ENCODE measurements at regions not wholly inside any gene's neighbourhood (a gene's known extent, or its start where the extent isn't known, plus 50 kb on each side); places are given as distances from the start of the nearest gene placed in this dataset.
"Not testable (repeated sequence)": the region's sequence is repeated elsewhere in the genome, so short reads cannot be mapped to it uniquely, and the experiment has no call there.

DNA sequence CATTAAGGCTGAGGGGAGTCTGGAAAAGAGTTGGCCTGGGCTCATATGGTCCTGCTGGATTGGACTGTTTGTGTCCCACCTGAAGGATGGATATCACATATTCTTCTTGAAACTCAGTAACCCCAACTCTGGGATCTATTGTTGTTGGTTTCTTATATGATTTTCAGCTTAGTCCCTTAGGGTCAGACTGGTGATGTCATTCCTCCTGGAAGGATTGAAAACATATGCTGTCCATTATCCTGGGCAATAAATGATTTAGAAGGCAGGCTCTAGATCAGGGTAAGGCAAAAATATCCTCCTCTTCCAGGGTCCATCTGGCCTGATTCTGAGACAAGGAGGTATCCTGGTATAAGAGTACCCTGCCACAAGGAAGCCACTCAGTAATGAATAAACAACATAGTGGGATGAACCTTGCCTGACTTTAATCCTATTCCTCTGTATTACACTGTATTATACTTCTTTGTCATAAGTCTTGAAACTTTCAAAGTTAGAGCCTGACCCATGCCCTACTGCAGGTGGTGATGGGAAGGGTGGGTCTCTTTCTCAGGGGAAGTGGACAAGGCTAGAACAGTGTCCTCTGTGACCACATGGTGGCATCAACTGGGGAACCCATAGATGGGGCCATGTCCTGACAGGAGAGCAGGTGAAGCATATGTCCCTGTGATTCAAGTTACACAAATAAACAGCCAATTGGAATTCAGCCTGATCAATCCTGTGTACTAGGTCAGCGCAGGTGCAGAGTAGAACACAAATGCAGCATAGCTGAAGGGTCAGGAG is 454.4 kb upstream of the TRPC7 start:
- no peak overlapping the region for H3K9ac ChIP-seq (ENCODE audit: insufficient read length)
- H3K36me3 ChIP-seq (ENCODE audit: insufficient read depth, low read length): no peaks in the 10 kb centered on the region
- TF ChIP-seq FOXP2 (optimal IDR thresholded peaks at IDR 0.05; ENCODE audit: control extremely low read depth, extremely low read length, insufficient read depth): no peak
- TF ChIP-seq EZH2 (IDR thresholded peaks at IDR 0.05): no peak
- TF ChIP-seq POLR2AphosphoS5 (IDR thresholded peaks at IDR 0.05; ENCODE audit: borderline replicate concordance, low read depth, low read length): no peak
- no peak overlapping the region for H3K4me3 ChIP-seq
- no peaks in the 10 kb centered on the region for H3K9me3 ChIP-seq (ENCODE audit: low read depth, low read length)
- no peak for DNase-seq (ENCODE audit: low read depth, low spot score)
- no peak overlapping the region for H3K27ac ChIP-seq

DNA sequence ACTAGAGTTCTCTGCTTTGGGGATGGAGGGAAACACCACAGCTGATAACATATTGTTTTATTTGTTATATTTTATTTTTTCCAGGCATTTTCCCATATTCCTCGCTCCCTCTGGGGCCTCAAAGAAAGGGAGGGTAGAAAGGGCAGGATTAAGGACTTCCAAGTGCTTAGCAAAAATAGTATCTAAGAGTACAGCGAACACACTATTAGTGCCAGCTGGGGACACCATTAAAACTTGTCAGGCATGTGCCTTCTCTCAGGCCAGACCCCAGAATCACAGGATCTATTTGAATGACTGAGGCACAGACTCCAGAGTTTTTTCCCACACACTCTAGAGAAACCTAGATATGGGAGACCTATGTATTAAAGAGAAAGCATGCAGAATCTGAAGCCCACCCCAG is 451.0 kb upstream of the TRPC7 start:
- TF ChIP-seq POLR2AphosphoS5 (IDR thresholded peaks at IDR 0.05; ENCODE audit: borderline replicate concordance, low read depth, low read length) (no peak), FOXP2 (optimal IDR thresholded peaks at IDR 0.05; ENCODE audit: control extremely low read depth, extremely low read length, insufficient read depth) (no peak), EZH2 (IDR thresholded peaks at IDR 0.05) (no peak)
- H3K36me3 ChIP-seq (ENCODE audit: insufficient read depth, low read length): no peaks in the 10 kb centered on the region
- DNase-seq (ENCODE audit: low read depth, low spot score): no peak
- no peak overlapping the region for H3K4me3 ChIP-seq
- no peak overlapping the region for H3K27ac ChIP-seq
- no peak overlapping the region for H3K9ac ChIP-seq (ENCODE audit: insufficient read length)
- H3K9me3 ChIP-seq (ENCODE audit: low read depth, low read length): no peaks in the 10 kb centered on the region

DNA sequence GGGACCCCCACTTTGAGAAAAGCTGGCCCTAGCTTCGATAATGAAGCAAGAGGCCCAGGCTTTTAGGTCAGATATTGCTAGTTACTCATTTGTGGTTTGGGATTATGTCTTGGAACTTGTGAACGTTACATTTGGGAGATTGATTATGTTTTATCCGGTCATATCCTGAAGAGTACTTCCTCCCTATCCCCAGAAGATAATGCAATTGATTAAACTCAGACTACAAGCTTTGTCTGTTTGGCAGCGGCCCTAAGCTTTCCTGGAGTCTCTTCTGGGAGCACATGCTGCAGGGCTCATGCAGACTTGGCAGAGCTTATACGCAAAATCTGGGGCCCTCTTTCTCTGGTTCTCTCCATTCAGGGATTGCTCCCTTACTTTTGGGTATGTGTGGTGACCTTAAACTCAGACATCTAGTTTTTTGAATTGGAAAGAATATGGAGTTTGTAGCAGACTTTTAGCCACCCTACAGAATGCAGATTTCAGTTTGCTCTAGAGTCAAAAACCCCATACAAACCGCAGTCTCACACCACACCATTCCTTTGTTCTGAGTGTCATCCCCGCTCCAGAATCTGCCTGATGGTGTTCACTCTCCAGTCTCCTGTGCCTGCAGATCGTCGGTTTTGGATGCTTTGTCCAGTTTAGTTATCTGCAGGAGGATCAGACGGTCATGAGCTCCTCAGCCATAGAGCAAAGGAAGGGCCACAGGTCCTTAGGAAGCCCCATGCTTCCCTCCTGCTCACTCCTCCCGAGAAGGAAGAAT is 449.5 kb upstream of the TRPC7 start:
- Histone ChIP-seq H3K36me3 (ENCODE audit: insufficient read depth, low read length) (no peaks in the 10 kb centered on the region), H3K9me3 (ENCODE audit: low read depth, low read length) (no peaks in the 10 kb centered on the region), H3K4me3 (no peak overlapping the region), H3K27ac (no peak overlapping the region), H3K9ac (ENCODE audit: insufficient read length) (no peak overlapping the region)
- TF ChIP-seq EZH2 (IDR thresholded peaks at IDR 0.05): no peak
- TF ChIP-seq FOXP2 (optimal IDR thresholded peaks at IDR 0.05; ENCODE audit: control extremely low read depth, extremely low read length, insufficient read depth): no peak
- no peak for DNase-seq (ENCODE audit: low read depth, low spot score)

DNA sequence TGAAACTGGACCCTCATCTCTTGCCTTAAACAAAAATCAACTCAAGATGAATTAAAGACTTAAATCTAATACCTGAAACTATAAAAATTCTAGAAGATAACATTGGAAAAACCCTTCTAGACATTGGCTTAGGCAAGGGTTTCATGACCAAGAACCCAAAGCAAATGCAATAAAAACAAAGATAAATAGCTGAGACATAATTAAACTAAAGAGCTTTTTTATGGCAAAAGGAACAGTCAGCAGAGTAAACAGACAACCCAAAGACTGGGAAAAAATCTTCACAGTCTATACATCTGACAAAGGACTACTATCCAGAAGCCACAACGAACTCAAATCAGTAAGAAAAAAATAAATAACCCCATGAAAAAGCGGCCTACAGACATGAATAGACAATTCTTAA is 446.9 kb upstream of the TRPC7 start:
- not testable (repeated sequence) for H3K9ac ChIP-seq (ENCODE audit: insufficient read length); H3K36me3 ChIP-seq (ENCODE audit: insufficient read depth, low read length); H3K27ac ChIP-seq; H3K4me3 ChIP-seq; H3K9me3 ChIP-seq (ENCODE audit: low read depth, low read length); DNase-seq (ENCODE audit: low read depth, low spot score)

DNA sequence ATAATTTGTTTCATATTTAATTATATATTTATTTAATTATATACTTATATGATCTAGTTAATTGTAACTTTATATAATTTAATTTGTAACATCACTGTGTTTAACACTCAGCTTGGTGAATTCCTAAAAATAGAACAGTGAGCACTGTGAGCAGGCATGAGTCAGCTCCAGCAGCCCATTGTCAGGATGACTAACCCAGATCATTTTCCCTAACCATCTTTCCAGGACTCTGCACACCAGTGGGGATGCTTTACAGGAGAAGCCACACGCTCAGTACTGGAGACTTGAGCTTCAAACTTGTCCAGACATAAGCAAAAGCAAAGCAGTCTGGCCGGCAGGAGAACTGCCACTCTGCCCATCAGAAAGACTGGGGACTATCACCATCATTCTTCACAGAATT is 446.2 kb upstream of the TRPC7 start:
- no peak overlapping the region for H3K9ac ChIP-seq (ENCODE audit: insufficient read length)
- H3K36me3 ChIP-seq (ENCODE audit: insufficient read depth, low read length): no peaks in the 10 kb centered on the region
- TF ChIP-seq FOXP2 (optimal IDR thresholded peaks at IDR 0.05; ENCODE audit: control extremely low read depth, extremely low read length, insufficient read depth) (no peak), POLR2AphosphoS5 (IDR thresholded peaks at IDR 0.05; ENCODE audit: borderline replicate concordance, low read depth, low read length) (no peak), EZH2 (IDR thresholded peaks at IDR 0.05) (no peak)
- H3K4me3 ChIP-seq: no peak overlapping the region
- no peak for DNase-seq (ENCODE audit: low read depth, low spot score)
- no peak overlapping the region for H3K27ac ChIP-seq
- H3K9me3 ChIP-seq (ENCODE audit: low read depth, low read length): no peaks in the 10 kb centered on the region

DNA sequence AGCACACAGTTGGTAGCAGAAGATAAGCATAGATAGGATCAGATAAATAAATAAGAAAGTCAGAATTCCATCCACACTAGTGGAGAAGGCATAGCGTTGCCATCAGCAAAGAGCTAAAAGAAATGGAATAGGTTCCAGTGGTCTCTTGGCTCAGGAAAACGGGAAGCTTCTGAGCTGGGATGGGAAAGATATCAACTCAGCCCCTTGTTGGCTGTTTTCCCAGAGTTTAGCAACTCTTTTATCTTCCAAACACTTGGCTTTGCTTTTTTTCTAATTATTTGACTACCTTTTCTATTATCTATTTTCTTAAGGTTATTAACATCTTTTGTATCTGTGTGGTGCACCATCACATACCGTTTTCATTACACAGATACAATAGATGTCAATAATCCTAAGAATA is 445.7 kb upstream of the TRPC7 start:
- no peak overlapping the region for H3K4me3 ChIP-seq
- no peaks in the 10 kb centered on the region for H3K9me3 ChIP-seq (ENCODE audit: low read depth, low read length)
- H3K9ac ChIP-seq (ENCODE audit: insufficient read length): no peak overlapping the region
- no peak for DNase-seq (ENCODE audit: low read depth, low spot score)
- H3K36me3 ChIP-seq (ENCODE audit: insufficient read depth, low read length): no peaks in the 10 kb centered on the region
- TF ChIP-seq EZH2 (IDR thresholded peaks at IDR 0.05) (no peak), FOXP2 (optimal IDR thresholded peaks at IDR 0.05; ENCODE audit: control extremely low read depth, extremely low read length, insufficient read depth) (no peak), POLR2AphosphoS5 (IDR thresholded peaks at IDR 0.05; ENCODE audit: borderline replicate concordance, low read depth, low read length) (no peak)
- H3K27ac ChIP-seq: no peak overlapping the region

DNA sequence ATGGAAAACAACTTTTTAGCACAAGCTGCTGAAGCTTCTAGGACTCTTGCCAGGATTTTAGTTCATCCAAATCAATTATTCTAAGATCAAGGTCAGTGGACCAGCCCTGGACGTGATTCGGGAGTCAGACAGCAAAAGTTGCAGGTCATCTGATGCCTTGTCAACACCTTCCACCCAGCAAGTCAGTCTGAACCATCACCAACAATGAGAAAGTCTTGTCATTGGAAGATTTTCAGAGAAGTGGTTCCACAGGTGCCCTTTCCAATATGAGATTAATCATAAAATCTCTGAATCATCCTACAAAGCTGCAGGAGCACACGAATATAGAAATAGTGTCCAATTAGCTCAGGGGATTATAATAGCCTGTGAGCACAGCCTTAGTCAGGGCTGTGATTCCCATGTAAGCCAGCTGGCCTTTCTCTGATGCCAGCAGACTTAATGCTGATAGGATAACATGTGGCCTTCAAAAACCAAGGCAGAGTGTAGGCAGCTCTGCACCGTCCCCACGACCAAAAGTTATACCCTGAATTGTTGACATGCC is 445.0 kb upstream of the TRPC7 start:
- TF ChIP-seq POLR2AphosphoS5 (IDR thresholded peaks at IDR 0.05; ENCODE audit: borderline replicate concordance, low read depth, low read length) (no peak), EZH2 (IDR thresholded peaks at IDR 0.05) (no peak), FOXP2 (optimal IDR thresholded peaks at IDR 0.05; ENCODE audit: control extremely low read depth, extremely low read length, insufficient read depth) (no peak)
- H3K9ac ChIP-seq (ENCODE audit: insufficient read length): no peak overlapping the region
- no peaks in the 10 kb centered on the region for H3K9me3 ChIP-seq (ENCODE audit: low read depth, low read length)
- no peaks in the 10 kb centered on the region for H3K36me3 ChIP-seq (ENCODE audit: insufficient read depth, low read length)
- no peak overlapping the region for H3K4me3 ChIP-seq
- no peak for DNase-seq (ENCODE audit: low read depth, low spot score)
- H3K27ac ChIP-seq: no peak overlapping the region

DNA sequence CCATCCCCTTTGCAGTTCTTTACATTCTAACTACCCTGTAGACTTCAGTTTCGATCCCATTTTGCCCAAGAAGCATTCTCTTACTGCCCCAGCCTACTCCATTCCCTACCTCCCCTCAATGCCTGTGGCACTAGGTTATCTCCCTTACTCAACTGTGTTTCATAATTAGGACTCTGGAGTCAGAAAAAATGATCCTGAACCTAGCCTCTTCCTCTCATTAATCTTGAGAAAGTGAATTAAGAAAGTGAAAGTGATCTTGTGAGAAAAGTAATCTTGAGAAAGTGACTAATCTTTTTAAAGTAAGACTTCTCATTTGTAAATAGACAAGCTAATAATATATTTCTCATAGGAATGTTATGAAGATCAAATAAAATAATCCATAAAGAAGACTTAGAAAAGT is 444.0 kb upstream of the TRPC7 start:
- Histone ChIP-seq H3K4me3 (no peak overlapping the region), H3K9me3 (ENCODE audit: low read depth, low read length) (no peaks in the 10 kb centered on the region), H3K9ac (ENCODE audit: insufficient read length) (no peak overlapping the region), H3K27ac (no peak overlapping the region), H3K36me3 (ENCODE audit: insufficient read depth, low read length) (no peaks in the 10 kb centered on the region)
- TF ChIP-seq FOXP2 (optimal IDR thresholded peaks at IDR 0.05; ENCODE audit: control extremely low read depth, extremely low read length, insufficient read depth) (no peak), EZH2 (IDR thresholded peaks at IDR 0.05) (no peak), POLR2AphosphoS5 (IDR thresholded peaks at IDR 0.05; ENCODE audit: borderline replicate concordance, low read depth, low read length) (no peak)
- no peak for DNase-seq (ENCODE audit: low read depth, low spot score)

Data from SK-N-MC (cell line).